Mesenchymal stem cell (in vitro differentiated cells and primary cell): ENCODE measurements at regions not wholly inside any gene's neighbourhood (a gene's known extent, or its start where the extent isn't known, plus 50 kb on each side); places are given as distances from the start of the nearest gene placed in this dataset.

Experiments used
- DNase-seq: peaks from one replicate; pipeline ENCODE4 v3.0.0-alpha.2; 2013
- H2AFZ ChIP-seq: one replicate; pipeline ENCODE4 v1.6.1; 2013; ENCODE audit warnings: low read depth, mild to moderate bottlenecking, control low read depth, inconsistent platforms, low read length, moderate library complexity
- H2AK5ac ChIP-seq: 2 replicates; pipeline ENCODE4 v1.6.1; 2013; ENCODE audit warnings: low read length, moderate library complexity, mild to moderate bottlenecking, inconsistent platforms; ENCODE audit not compliant: severe bottlenecking
- H2BK120ac ChIP-seq: one replicate; pipeline ENCODE4 v1.6.1; 2013; ENCODE audit warnings: low read depth, mild to moderate bottlenecking, inconsistent platforms, low read length, moderate library complexity
- H2BK12ac ChIP-seq, 2 experiments: one replicate each; pipeline ENCODE4 v1.6.1; 2013; ENCODE audit warnings: inconsistent platforms in 2 of 2, low read length in 2 of 2, mild to moderate bottlenecking in 2 of 2, moderate library complexity in 2 of 2, control low read depth in 1 of 2
- H2BK15ac ChIP-seq: one replicate; pipeline ENCODE4 v1.6.1; 2013; ENCODE audit warnings: mild to moderate bottlenecking, low read depth, inconsistent platforms; ENCODE audit not compliant: poor library complexity, severe bottlenecking
- H2BK5ac ChIP-seq: 2 replicates; pipeline ENCODE4 v1.6.1; 2013; ENCODE audit warnings: low read depth, mild to moderate bottlenecking, low read length, control low read depth, inconsistent platforms; ENCODE audit not compliant: poor library complexity, severe bottlenecking
- H3K14ac ChIP-seq, 2 experiments: one replicate each; pipeline ENCODE4 v1.6.1; 2013; ENCODE audit warnings: inconsistent platforms in 2 of 2, low read length in 2 of 2, control low read depth in 1 of 2, mild to moderate bottlenecking in 1 of 2, moderate library complexity in 1 of 2
- H3K18ac ChIP-seq, 2 experiments: one replicate each; pipeline ENCODE4 v1.6.1; 2013; ENCODE audit warnings: inconsistent platforms in 2 of 2, low read length in 2 of 2, control low read depth in 1 of 2, low read depth in 1 of 2, mild to moderate bottlenecking in 1 of 2
- H3K23ac ChIP-seq, 2 experiments: one replicate each; pipeline ENCODE4 v1.6.1; 2013; ENCODE audit warnings: inconsistent platforms in 2 of 2, low read length in 2 of 2, mild to moderate bottlenecking in 2 of 2, moderate library complexity in 2 of 2, control low read depth in 1 of 2
- H3K27ac ChIP-seq: 2 replicates; pipeline ENCODE4 v1.5.1; 2013; ENCODE audit warnings: mild to moderate bottlenecking, moderate library complexity, low read length, control low read depth, inconsistent platforms; ENCODE audit not compliant: poor library complexity, severe bottlenecking
- H3K27me3 ChIP-seq, 2 experiments: 2 replicates each; pipeline versions ENCODE4 v1.6.1 to v1.7.0; 2013; ENCODE audit warnings: low read length in 2 of 2, mild to moderate bottlenecking in 2 of 2, moderate library complexity in 2 of 2, control low read depth in 1 of 2, inconsistent platforms in 1 of 2; ENCODE audit not compliant: control insufficient read depth in 1 of 2, insufficient read depth in 1 of 2
- H3K36me3 ChIP-seq, 2 experiments: 2 replicates each; pipeline versions ENCODE4 v1.6.1 to v1.7.0; 2013; ENCODE audit warnings: low read length in 2 of 2, control low read depth in 1 of 2, inconsistent platforms in 1 of 2, low read depth in 1 of 2, mild to moderate bottlenecking in 1 of 2; ENCODE audit not compliant: insufficient read depth in 2 of 2, control insufficient read depth in 1 of 2
- H3K4ac ChIP-seq, 2 experiments: one replicate each; pipeline ENCODE4 v1.6.1; 2013; ENCODE audit warnings: inconsistent platforms in 2 of 2, low read length in 2 of 2, mild to moderate bottlenecking in 2 of 2, moderate library complexity in 2 of 2, control low read depth in 1 of 2, low read depth in 1 of 2
- H3K4me1 ChIP-seq: 2 replicates; pipeline ENCODE4 v1.6.1; 2013; ENCODE audit warnings: low read depth, low read length, control low read depth; ENCODE audit not compliant: control insufficient read depth, insufficient read depth
- H3K4me2 ChIP-seq: 2 replicates; pipeline ENCODE4 v1.6.1; 2013; ENCODE audit warnings: low read length, mild to moderate bottlenecking, inconsistent platforms; ENCODE audit not compliant: poor library complexity, severe bottlenecking
- H3K4me3 ChIP-seq, 2 experiments: 2 replicates each; pipeline versions ENCODE4 v1.5.1 to v1.7.0; 2013; ENCODE audit warnings: low read length in 2 of 2, mild to moderate bottlenecking in 2 of 2, control low read depth in 1 of 2, low read depth in 1 of 2; ENCODE audit not compliant: insufficient read depth in 1 of 2
- H3K79me1 ChIP-seq: replicated peaks from 2 replicates; pipeline ENCODE4 v1.6.1; 2013; ENCODE audit warnings: mild to moderate bottlenecking, control low read depth, low read length, inconsistent platforms; ENCODE audit not compliant: poor library complexity, severe bottlenecking
- H3K9ac ChIP-seq: 2 replicates; pipeline ENCODE4 v1.7.0; 2013; ENCODE audit warnings: mild to moderate bottlenecking, low read length, moderate library complexity
- H3K9me3 ChIP-seq: 2 replicates; pipeline ENCODE4 v1.7.0; 2013; ENCODE audit warnings: mild to moderate bottlenecking, low read length; ENCODE audit not compliant: control insufficient read depth
- H4K8ac ChIP-seq: one replicate; pipeline ENCODE4 v1.6.1; 2013; ENCODE audit warnings: inconsistent platforms, mild to moderate bottlenecking, low read length, moderate library complexity
- H4K91ac ChIP-seq: one replicate; pipeline ENCODE4 v1.6.1; 2013; ENCODE audit warnings: mild to moderate bottlenecking, low read length, inconsistent platforms
- WGBS: methylation state at CpG from one replicate; pipeline ENCODE4 v1.1.7; 2013; ENCODE audit warnings: mixed read lengths; 5-methylcytosine and 5-hydroxymethylcytosine counted together

- Histone ChIP-seq H2BK12ac (no peak overlapping the region), H3K4me2 (no peak overlapping the region), H3K18ac (no peak overlapping the region), H4K91ac (no peak overlapping the region), H4K8ac (no peak overlapping the region), H3K4me3 (no peak overlapping the region), H3K27me3 (no peaks in the 10 kb centered on the region), H3K14ac (no peak overlapping the region), H3K9me3 (peaks cover 3% of the 10 kb centered on the region), H2BK120ac (no peak overlapping the region), H2AK5ac (no peak overlapping the region), H3K79me1 (no peaks in the 10 kb centered on the region), H3K9ac (no peak overlapping the region), H3K36me3 (no peaks in the 10 kb centered on the region), H3K4me1 (no peaks in the 10 kb centered on the region), H3K27ac (no peak overlapping the region), H2BK5ac (no peak overlapping the region), H3K4ac (no peak overlapping the region), H2BK15ac (no peak overlapping the region), H3K23ac (no peak overlapping the region), H2AFZ (no peak overlapping the region)
- 86% methylated on average over 3 of the region's 4 CpGs for WGBS
- DNase-seq: peak; percentile 9
These were observed 90.0 kb downstream of the GATA3 start for GRCh38 chr10:8144496-8144895.

GRCh38 chr10:8146650-8147049 is 92.2 kb downstream of the GATA3 start:
- WGBS: 51% methylated on average over 7 of the region's 9 CpGs
- Histone ChIP-seq H3K4me2 (no peak overlapping the region), H3K4me1 (no peaks in the 10 kb centered on the region), H3K4ac (no peak overlapping the region), H3K79me1 (no peaks in the 10 kb centered on the region), H4K91ac (no peak overlapping the region), H3K14ac (no peak overlapping the region), H2BK5ac (no peak overlapping the region), H2AK5ac (no peak overlapping the region), H3K18ac (no peak overlapping the region), H3K9ac (no peak overlapping the region), H3K4me3 (no peak overlapping the region), H3K23ac (no peak overlapping the region), H3K36me3 (no peaks in the 10 kb centered on the region), H2BK15ac (no peak overlapping the region), H4K8ac (no peak overlapping the region), H3K27ac (no peak overlapping the region), H2AFZ (no peak overlapping the region), H3K27me3 (no peaks in the 10 kb centered on the region), H3K9me3 (no peaks in the 10 kb centered on the region), H2BK12ac (no peak overlapping the region), H2BK120ac (no peak overlapping the region)
- DNase-seq: no peak

GRCh38 chr10:8149991-8150390 is 95.5 kb downstream of the GATA3 start:
- H2BK15ac ChIP-seq: no peak overlapping the region
- H2BK12ac ChIP-seq: no peak overlapping the region
- no peak overlapping the region for H2BK5ac ChIP-seq
- H3K23ac ChIP-seq: no peak overlapping the region
- H2AFZ ChIP-seq: no peak overlapping the region
- no peak overlapping the region for H2AK5ac ChIP-seq
- H4K8ac ChIP-seq: no peak overlapping the region
- H3K18ac ChIP-seq: no peak overlapping the region
- H3K4me2 ChIP-seq: no peak overlapping the region
- H3K4me3 ChIP-seq: no peak overlapping the region
- H3K9ac ChIP-seq: no peak overlapping the region
- no peaks in the 10 kb centered on the region for H3K36me3 ChIP-seq
- no peak overlapping the region for H3K14ac ChIP-seq
- H3K9me3 ChIP-seq: no peaks in the 10 kb centered on the region
- no peak overlapping the region for H3K27ac ChIP-seq
- DNase-seq: no peak
- no peak overlapping the region for H2BK120ac ChIP-seq
- H3K27me3 ChIP-seq: no peaks in the 10 kb centered on the region
- no peak overlapping the region for H3K4ac ChIP-seq
- WGBS: 83% methylated on average over 12 of the region's 12 CpGs
- H3K4me1 ChIP-seq: no peaks in the 10 kb centered on the region
- H4K91ac ChIP-seq: no peak overlapping the region
- H3K79me1 ChIP-seq: no peaks in the 10 kb centered on the region

GRCh38 chr10:8150401-8150905 is 96.0 kb downstream of the GATA3 start:
- H2AFZ ChIP-seq: no peak overlapping the region
- H2AK5ac ChIP-seq: no peak overlapping the region
- H2BK120ac ChIP-seq: no peak overlapping the region
- H3K18ac ChIP-seq: no peak overlapping the region
- DNase-seq: no peak
- H2BK5ac ChIP-seq: no peak overlapping the region
- no peak overlapping the region for H3K14ac ChIP-seq
- no peak overlapping the region for H3K9ac ChIP-seq
- no peak overlapping the region for H3K4me3 ChIP-seq
- H2BK12ac ChIP-seq: no peak overlapping the region
- H3K36me3 ChIP-seq: no peaks in the 10 kb centered on the region
- H3K4me1 ChIP-seq: no peaks in the 10 kb centered on the region
- H3K27me3 ChIP-seq: no peaks in the 10 kb centered on the region
- H3K4ac ChIP-seq: no peak overlapping the region
- WGBS: 69% methylated on average over 6 of the region's 7 CpGs
- H3K4me2 ChIP-seq: no peak overlapping the region
- no peak overlapping the region for H4K91ac ChIP-seq
- H3K23ac ChIP-seq: no peak overlapping the region
- no peaks in the 10 kb centered on the region for H3K79me1 ChIP-seq
- H3K27ac ChIP-seq: no peak overlapping the region
- no peak overlapping the region for H2BK15ac ChIP-seq
- H4K8ac ChIP-seq: no peak overlapping the region
- H3K9me3 ChIP-seq: no peaks in the 10 kb centered on the region
